Muscle layer of colon (tissue), 2 donors: ENCODE measurements at regions not wholly inside any gene's neighbourhood (a gene's known extent, or its start where the extent isn't known, plus 50 kb on each side); places are given as distances from the start of the nearest gene placed in this dataset.
A peak's percentile ranks its signal among the peaks of the same experiment; 100 is the strongest.

ENCODE experiments used
- H3K27ac ChIP-seq: one replicate; pipeline ENCODE4 v1.7.0; 2013; ENCODE audit warnings: low read depth, mild to moderate bottlenecking, low read length, moderate library complexity
- H3K27me3 ChIP-seq, 2 donors: one replicate each; pipeline ENCODE4 v1.7.0; 2013; ENCODE audit warnings: low read length in 2 of 2, mild to moderate bottlenecking in 2 of 2; ENCODE audit not compliant: insufficient read depth in 2 of 2, control insufficient read depth in 1 of 2
- H3K36me3 ChIP-seq: one replicate; pipeline ENCODE4 v1.7.0; 2013; ENCODE audit warnings: mild to moderate bottlenecking, low read length; ENCODE audit not compliant: insufficient read depth
- H3K4me1 ChIP-seq: one replicate; pipeline ENCODE4 v1.7.0; 2013; ENCODE audit warnings: mild to moderate bottlenecking, low read length; ENCODE audit not compliant: insufficient read depth
- H3K4me3 ChIP-seq, 2 donors: one replicate each; pipeline ENCODE4 v1.7.0; 2013; ENCODE audit warnings: low read length in 2 of 2, low read depth in 1 of 2, mild to moderate bottlenecking in 1 of 2, moderate library complexity in 1 of 2
- H3K9ac ChIP-seq: one replicate; pipeline ENCODE4 v1.7.0; 2013; ENCODE audit warnings: low read length
- H3K9me3 ChIP-seq: one replicate; pipeline ENCODE4 v1.7.0; 2013; ENCODE audit warnings: mild to moderate bottlenecking, low read length
- donor health status: abdominal sarcoma.
- donor health status: Adenocarcinoma of cecum.

DNA sequence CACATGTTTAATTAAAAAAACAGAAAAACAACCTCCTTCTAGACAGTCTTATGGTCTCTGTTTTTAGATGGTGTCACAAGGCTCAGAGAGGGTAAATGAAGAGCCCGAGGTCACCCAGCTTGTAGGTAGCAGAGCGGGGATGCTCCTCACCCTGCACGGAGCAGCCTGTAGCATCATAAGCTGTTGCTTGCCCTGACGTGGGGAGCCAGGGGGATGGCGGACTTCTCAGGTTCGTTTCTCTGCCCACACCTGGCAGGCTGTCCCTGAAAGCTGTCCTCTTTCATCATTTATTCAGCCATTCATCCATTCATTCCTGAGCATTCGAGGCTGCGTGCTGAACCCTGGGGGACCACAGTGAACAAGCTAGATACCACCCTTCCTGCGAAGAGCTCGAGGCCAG lies 75.7 kb upstream of the KSR1 start:
- Histone ChIP-seq H3K9me3 (no peaks in the 10 kb centered on the region), H3K27me3 (no peaks in the 10 kb centered on the region), H3K4me3 (peak overlapping the region in 1 of 2 donors; percentile 10), H3K4me1 (peaks cover 67% of the 10 kb centered on the region), H3K27ac (peak overlapping the region; percentile 45), H3K9ac (no peak overlapping the region), H3K36me3 (no peaks in the 10 kb centered on the region)

DNA sequence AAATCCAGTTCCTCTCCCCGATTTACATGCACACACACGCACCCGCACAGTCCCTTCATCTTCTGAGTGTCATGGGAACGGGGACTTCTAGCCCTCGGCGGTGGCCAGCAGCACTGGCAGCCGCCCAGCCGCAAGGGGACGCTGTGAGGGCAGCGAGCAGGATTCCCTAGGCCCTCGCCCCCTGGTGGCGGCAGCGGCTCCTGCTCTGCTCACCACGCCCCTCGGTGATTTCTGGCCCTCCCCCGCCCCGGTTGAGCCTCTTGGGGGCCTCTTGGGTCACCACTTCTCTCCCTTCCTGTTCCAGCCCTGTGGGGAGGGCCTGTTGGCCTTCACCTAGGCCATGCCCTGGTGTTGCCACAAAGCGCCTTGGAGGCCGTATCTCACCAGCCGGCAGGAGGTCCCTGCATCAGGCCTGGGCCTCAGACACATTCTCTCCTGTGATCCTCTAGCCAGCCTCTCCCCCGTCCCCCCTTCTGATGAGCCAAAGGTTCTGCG lies 75.2 kb upstream of the KSR1 start:
- Histone ChIP-seq H3K27ac (no peak overlapping the region), H3K27me3 (no peaks in the 10 kb centered on the region), H3K9me3 (no peaks in the 10 kb centered on the region), H3K36me3 (no peaks in the 10 kb centered on the region), H3K4me3 (no peak overlapping the region), H3K4me1 (peaks cover 65% of the 10 kb centered on the region), H3K9ac (no peak overlapping the region)

GRCh38 chr17:27382025-27382424 lies 74.2 kb upstream of the KSR1 start:
- Histone ChIP-seq H3K27ac (no peak overlapping the region), H3K9ac (no peak overlapping the region), H3K9me3 (no peaks in the 10 kb centered on the region), H3K4me1 (peaks cover 56% of the 10 kb centered on the region), H3K27me3 (no peaks in the 10 kb centered on the region), H3K36me3 (no peaks in the 10 kb centered on the region), H3K4me3 (no peak overlapping the region)

DNA sequence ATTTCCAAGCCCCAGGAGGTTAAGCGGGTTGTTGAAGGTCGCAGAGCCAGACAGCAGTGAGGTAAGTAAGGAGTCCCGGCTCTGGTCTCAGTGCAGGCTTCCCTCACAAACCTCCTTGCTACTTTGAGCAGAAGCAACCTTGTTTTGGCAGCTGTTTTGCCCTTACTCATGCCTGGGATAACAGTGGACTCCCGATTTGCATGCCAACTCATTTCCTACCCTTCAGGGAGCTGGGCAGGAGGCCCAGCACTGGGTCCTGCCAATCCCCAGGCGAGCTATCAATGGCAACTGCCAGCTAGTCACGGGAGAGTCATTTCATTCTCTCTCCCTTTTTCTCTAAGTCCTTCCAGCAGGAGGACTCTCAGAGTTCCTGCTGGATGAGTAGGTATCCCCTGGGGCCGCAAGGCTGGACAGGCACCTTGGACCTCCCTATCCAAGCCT lies 72.0 kb upstream of the KSR1 start:
- no peak overlapping the region for H3K4me3 ChIP-seq
- no peak overlapping the region for H3K9ac ChIP-seq
- no peaks in the 10 kb centered on the region for H3K9me3 ChIP-seq
- H3K36me3 ChIP-seq, result no peaks in the 10 kb centered on the region
- no peaks in the 10 kb centered on the region for H3K27me3 ChIP-seq
- H3K27ac ChIP-seq, result peak overlapping the region; percentile 14
- H3K4me1 ChIP-seq, result peaks cover 47% of the 10 kb centered on the region

DNA sequence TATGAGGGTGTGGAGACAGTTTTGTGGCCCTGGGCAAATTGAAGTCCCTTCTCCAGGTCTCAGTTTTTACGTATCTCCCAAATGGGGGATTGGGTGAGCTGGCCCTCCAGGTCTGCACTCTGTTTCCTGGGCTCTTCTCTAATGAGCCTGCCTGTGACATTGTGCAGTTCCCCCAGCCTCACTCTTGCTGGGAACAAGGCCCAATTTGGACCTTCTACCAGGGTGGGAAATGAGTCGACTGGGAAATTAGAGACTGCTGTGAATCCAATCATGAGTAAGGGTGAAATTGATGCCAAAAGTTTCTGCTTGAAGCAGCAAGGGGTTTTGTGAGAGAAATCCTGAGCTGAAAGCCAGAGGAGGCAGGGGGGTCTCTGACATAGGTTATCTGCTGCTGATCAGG lies 71.5 kb upstream of the KSR1 start:
- H3K27me3 ChIP-seq, result no peaks in the 10 kb centered on the region
- H3K36me3 ChIP-seq, result no peaks in the 10 kb centered on the region
- no peak overlapping the region for H3K4me3 ChIP-seq
- no peak overlapping the region for H3K9ac ChIP-seq
- peaks cover 42% of the 10 kb centered on the region for H3K4me1 ChIP-seq
- peak overlapping the region; percentile 14 for H3K27ac ChIP-seq
- no peaks in the 10 kb centered on the region for H3K9me3 ChIP-seq

- peaks cover 34% of the 10 kb centered on the region for H3K4me1 ChIP-seq
- H3K27ac ChIP-seq, result no peak overlapping the region
- H3K4me3 ChIP-seq, result no peak overlapping the region
- H3K9me3 ChIP-seq, result no peaks in the 10 kb centered on the region
- H3K9ac ChIP-seq, result no peak overlapping the region
- H3K36me3 ChIP-seq, result no peaks in the 10 kb centered on the region
- no peaks in the 10 kb centered on the region for H3K27me3 ChIP-seq
Measured at GRCh38 chr17:27385626-27386025, 70.6 kb upstream of the KSR1 start.

DNA sequence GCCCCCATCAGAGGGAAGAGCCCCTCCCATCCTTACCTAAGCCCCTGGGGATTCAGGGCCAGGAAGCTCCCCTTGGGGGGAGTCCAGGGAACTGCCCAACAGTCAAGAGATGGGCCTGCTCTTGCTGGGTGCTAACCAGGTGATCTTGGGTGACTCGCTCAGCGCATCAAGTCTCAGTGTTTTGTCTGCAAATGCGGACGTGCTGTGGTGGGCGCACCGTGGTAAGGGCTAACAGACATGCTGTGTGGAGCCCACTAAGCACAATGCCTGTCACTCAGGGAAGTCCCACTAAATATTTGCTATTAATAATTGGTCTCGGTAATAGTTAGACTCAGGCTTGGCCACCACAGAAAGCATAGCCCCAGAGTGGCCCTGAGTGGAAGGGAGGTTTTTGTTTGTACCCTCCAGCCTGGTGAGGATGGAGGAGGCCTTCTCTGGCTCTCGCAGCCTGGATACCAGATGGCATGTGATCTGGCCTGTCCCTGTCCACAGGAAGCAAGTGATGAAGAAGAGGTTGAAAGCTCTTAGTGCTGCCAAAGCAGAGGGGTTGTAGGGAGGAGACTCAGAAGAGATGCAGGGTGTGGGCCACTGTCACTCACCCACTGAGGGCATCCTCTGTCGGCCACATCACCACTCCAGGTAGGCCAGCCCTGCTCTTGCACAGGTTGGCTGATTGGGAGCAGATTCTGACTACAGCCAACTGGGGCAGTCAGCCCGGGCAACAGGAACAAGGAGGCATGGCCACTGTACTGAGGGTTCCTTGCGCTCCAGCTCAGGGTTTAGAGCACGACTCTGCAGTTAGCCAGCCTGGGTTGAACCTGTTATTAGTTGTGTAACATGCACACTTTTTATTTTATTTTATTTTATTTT lies 69.8 kb upstream of the KSR1 start:
- Histone ChIP-seq H3K4me1 (peaks cover 26% of the 10 kb centered on the region), H3K27me3 (no peaks in the 10 kb centered on the region), H3K27ac (no peak overlapping the region), H3K36me3 (no peaks in the 10 kb centered on the region), H3K4me3 (no peak overlapping the region), H3K9ac (no peak overlapping the region), H3K9me3 (no peaks in the 10 kb centered on the region)

DNA sequence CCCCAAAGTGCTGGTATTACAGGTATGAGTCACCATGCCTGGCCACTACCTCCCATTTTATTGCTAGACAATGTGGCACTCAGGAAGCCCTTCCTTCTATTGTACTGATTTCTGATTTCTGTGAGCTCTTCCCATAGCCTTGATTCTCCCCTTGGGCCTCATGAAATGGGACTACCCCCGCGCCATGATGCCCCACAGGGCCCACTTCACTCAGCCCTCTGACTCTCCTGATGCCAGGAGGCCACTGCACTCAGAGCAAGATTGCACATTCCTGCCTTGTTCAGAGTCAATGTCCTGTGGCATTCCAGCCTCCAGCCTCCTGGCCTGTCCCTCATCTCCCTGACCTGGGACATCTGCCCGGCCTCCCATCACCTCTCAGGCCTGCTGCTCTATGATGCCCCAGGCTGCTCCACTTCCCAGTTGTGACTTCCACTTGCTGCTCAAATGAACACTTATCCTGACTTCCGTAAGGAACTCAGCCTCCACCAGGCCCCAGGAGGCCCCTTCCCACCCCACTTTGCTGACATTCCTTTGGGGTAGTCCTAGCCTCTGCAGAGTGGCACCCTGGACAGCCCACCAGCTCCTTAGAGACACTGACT lies 66.6 kb upstream of the KSR1 start:
- Histone ChIP-seq H3K36me3 (no peaks in the 10 kb centered on the region), H3K9me3 (no peaks in the 10 kb centered on the region), H3K4me1 (peaks cover 3% of the 10 kb centered on the region), H3K27me3 (no peaks in the 10 kb centered on the region), H3K9ac (no peak overlapping the region), H3K4me3 (no peak overlapping the region), H3K27ac (no peak overlapping the region)

- no peaks in the 10 kb centered on the region for H3K27me3 ChIP-seq
- no peaks in the 10 kb centered on the region for H3K36me3 ChIP-seq
- H3K9ac ChIP-seq, result no peak overlapping the region
- H3K4me1 ChIP-seq, result no peaks in the 10 kb centered on the region
- no peak overlapping the region for H3K4me3 ChIP-seq
- H3K27ac ChIP-seq, result no peak overlapping the region
- no peaks in the 10 kb centered on the region for H3K9me3 ChIP-seq
Measured at GRCh38 chr17:27390540-27390939, 65.7 kb upstream of the KSR1 start.

DNA sequence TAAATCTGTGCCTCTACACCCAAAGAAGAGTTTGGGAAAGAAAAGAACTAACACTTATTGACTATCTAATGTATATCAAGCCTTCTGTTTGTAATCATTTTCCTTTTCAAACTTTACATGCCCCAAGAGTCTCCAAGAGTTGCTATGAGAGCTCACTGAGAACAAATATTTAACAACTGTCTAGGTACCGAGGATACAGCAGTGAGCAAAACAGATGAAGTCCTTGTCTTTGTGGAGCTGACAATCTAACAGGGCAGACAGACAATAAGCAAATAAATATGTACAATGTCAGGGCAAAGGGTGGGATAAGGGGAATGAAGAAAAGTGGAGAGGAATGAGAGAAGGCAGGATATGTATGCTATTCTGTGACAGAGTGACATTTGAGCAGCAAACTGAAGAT lies 64.8 kb upstream of the KSR1 start:
- Histone ChIP-seq H3K9me3 (no peaks in the 10 kb centered on the region), H3K4me1 (no peaks in the 10 kb centered on the region), H3K4me3 (no peak overlapping the region), H3K36me3 (no peaks in the 10 kb centered on the region), H3K9ac (no peak overlapping the region), H3K27me3 (no peaks in the 10 kb centered on the region), H3K27ac (no peak overlapping the region)

- Histone ChIP-seq H3K27me3 (no peaks in the 10 kb centered on the region), H3K4me1 (no peaks in the 10 kb centered on the region), H3K27ac (no peak overlapping the region), H3K9ac (no peak overlapping the region), H3K4me3 (no peak overlapping the region), H3K36me3 (no peaks in the 10 kb centered on the region), H3K9me3 (no peaks in the 10 kb centered on the region)
Measured at GRCh38 chr17:27396045-27396444, 60.2 kb upstream of the KSR1 start.
